Mammary epithelial cell (primary cell): ENCODE measurements at regions not wholly inside any gene's neighbourhood (a gene's known extent, or its start where the extent isn't known, plus 50 kb on each side); places are given as distances from the start of the nearest gene placed in this dataset.

Experiments
- EZH2 ChIP-seq: IDR thresholded peaks from 2 replicates; pipeline ENCODE4 v1.6.1; 2012; ENCODE audit warnings: low read length, inconsistent platforms, borderline replicate concordance
- TF ChIP-seq, protein P1 (sequence below), 2 donors: IDR thresholded peaks in 1 of 2; conservative IDR thresholded peaks in 1 of 2; 2 replicates each; pipeline ENCODE4 v1.5.1; 2011 to 2012; ENCODE audit warnings: inconsistent platforms in 2 of 2, low read length in 2 of 2, mild to moderate bottlenecking in 2 of 2, control low read depth in 1 of 2, low read depth in 1 of 2; ENCODE audit not compliant: insufficient read depth in 1 of 2; ENCODE audit errors: extremely low read depth in 1 of 2

DNA sequence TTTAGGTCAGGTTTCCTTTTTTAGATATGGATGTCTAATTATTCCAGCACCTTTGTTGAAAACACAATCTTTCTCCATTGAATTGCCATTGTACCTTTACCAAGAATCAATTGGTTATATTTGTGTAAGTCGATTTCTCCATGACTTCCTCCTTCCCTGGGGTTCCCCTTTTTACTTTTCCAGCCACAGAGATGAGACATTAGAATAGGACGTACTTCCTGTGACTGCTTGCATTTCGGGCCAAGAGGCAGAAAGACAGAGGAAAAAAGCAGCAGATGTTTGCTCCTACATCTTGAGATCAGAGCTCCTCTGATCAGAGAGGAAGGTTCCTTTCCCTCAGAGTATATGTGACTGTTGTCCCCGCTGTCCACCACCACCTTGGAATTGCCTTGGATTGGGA is 453.7 kb upstream of the RGS6 start:
- TF ChIP-seq, protein P1, sequence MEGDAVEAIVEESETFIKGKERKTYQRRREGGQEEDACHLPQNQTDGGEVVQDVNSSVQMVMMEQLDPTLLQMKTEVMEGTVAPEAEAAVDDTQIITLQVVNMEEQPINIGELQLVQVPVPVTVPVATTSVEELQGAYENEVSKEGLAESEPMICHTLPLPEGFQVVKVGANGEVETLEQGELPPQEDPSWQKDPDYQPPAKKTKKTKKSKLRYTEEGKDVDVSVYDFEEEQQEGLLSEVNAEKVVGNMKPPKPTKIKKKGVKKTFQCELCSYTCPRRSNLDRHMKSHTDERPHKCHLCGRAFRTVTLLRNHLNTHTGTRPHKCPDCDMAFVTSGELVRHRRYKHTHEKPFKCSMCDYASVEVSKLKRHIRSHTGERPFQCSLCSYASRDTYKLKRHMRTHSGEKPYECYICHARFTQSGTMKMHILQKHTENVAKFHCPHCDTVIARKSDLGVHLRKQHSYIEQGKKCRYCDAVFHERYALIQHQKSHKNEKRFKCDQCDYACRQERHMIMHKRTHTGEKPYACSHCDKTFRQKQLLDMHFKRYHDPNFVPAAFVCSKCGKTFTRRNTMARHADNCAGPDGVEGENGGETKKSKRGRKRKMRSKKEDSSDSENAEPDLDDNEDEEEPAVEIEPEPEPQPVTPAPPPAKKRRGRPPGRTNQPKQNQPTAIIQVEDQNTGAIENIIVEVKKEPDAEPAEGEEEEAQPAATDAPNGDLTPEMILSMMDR (conservative IDR thresholded peaks at IDR 0.05 in 1 of 2, IDR thresholded peaks at IDR 0.05 in 1 of 2; ENCODE audit: extremely low read depth in 1 of 2, insufficient read depth in 1 of 2, low read depth in 1 of 2, low read length in 2 of 2), result no peak
- no peak for TF ChIP-seq EZH2
